Hematopoietic multipotent progenitor cell treated with erythropoietin and hydrocortisone succinate and interleukin-3 and kit ligand, for 6 days (in vitro differentiated cells): ENCODE measurements at regions not wholly inside any gene's neighbourhood (a gene's known extent, or its start where the extent isn't known, plus 50 kb on each side); places are given as distances from the start of the nearest gene placed in this dataset.
"Not testable (repeated sequence)": the region's sequence is repeated elsewhere in the genome, so short reads cannot be mapped to it uniquely, and the experiment has no call there.

Experiments
- DNase-seq: peaks from one replicate; pipeline ENCODE4 v3.0.0-alpha.2; 2015

DNA sequence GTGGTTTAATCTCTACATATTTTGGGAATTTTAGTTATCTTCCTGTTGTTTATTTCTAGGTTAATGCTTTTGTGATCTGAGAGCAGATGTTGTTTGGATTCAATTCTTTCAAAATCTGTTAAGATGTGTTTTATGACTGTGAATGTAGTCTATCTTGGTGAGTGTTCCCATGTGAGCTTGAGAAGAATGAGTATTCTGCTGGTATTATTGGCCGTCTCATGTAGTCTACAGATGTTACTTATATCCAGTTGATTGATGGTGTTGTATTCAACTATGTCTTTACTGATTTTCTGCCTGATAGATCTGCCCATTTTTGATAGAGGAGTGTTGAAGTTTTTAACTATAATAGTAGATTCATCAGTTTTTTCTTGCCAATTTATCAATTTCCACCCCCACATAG, 141.4 kb upstream of the FOXP2 start:
- DNase-seq, result no peak

DNA sequence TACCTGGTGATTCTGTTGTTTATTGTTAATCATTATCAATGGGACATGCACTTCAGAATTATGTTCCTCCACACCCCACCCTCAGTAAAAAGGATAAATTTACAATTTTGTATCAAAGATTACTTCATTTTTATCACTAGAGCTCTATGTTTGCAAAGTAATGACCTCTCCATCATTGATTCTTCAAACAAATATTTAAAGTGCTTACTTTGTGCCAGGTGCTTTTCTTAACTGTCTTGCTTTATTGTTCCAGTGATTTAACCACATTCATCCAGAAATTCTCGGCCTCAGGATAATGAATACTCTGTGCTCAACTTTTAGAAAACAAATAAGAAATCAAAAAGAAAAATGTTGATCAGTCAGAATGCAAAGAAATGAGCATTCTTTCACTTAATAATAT, 144.9 kb upstream of the FOXP2 start:
- no peak for DNase-seq

GRCh38 chr7:114267550-114267949, 147.1 kb upstream of the FOXP2 start:
- not testable (repeated sequence) for DNase-seq

GRCh38 chr7:114264023-114264422, 150.6 kb upstream of the FOXP2 start:
- DNase-seq, result no peak

- DNase-seq, result no peak
Measured at GRCh38 chr7:114263219-114263618, 151.4 kb upstream of the FOXP2 start.

- no peak for DNase-seq
Measured at GRCh38 chr7:114255404-114255841, 159.2 kb upstream of the FOXP2 start.

GRCh38 chr7:114243646-114244045, 171.0 kb upstream of the FOXP2 start:
- no peak for DNase-seq

- no peak for DNase-seq
Measured at GRCh38 chr7:114242992-114243507, 171.6 kb upstream of the FOXP2 start.

- DNase-seq, result no peak
Measured at GRCh38 chr7:114229246-114229645, 185.4 kb upstream of the FOXP2 start.

- no peak for DNase-seq
Measured at GRCh38 chr7:114225784-114226183, 188.8 kb upstream of the FOXP2 start.

GRCh38 chr7:114218283-114218682, 196.3 kb upstream of the FOXP2 start:
- no peak for DNase-seq

DNA sequence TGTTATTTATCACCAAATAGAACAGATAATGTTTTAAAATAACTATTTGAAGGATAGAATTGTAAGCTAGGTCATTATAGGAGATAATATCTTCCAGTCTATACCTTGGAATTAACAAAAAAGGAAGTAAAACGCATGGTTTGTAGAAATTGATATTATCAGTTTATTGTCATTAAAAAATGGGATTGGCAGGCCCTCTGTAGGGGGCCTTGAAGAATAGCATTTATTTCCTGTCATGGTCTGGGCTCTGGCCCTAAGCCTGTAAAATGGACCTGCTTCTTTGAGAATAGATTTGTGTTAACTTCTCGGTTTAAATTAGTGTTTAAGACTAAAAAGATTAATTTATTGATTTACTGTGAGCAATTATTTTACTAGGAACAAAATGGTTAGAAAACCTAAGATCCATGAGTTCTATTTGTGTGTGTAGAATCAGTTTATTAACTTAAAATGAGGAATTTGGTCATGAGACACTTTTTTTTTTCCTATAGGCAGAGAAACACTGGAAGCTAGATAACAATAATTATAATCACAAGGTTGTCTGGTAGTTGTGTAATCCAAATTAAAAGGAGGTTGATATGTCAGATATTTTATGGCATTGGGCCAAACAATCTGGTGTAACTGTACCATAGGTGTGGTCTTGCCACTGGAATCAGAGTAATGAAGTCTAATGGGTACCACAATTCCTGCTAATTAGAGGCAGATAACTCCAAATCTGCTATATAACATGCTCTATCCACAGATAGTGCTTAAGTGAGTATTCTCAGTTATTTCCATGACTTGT, 197.4 kb upstream of the FOXP2 start:
- DNase-seq, result peak; percentile 6

GRCh38 chr7:114214466-114214865, 200.1 kb upstream of the FOXP2 start:
- DNase-seq, result no peak

GRCh38 chr7:114212721-114213429, 201.7 kb upstream of the FOXP2 start:
- no peak for DNase-seq

- no peak for DNase-seq
Measured at GRCh38 chr7:114209968-114210367, 204.6 kb upstream of the FOXP2 start.

GRCh38 chr7:114206688-114207087, 207.9 kb upstream of the FOXP2 start:
- DNase-seq, result no peak

DNA sequence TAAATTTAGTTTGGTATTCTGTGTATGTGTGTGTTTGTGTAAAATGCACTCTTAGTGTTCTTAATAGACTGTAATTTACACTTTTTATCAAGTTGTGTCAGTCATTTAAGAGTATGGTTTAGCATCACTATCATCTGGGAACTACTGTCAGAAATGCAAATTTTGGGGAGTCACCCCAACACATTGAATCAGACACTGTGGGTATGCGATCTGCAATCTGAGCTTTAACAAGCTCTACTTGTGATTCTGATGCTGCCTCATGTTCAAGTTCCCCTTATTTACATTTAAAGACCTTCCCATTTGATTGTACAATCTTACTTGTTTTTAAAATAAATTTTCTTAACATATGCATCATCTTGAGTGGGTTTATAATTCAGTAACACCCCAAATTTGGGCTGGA, 218.1 kb upstream of the FOXP2 start:
- DNase-seq, result no peak

DNA sequence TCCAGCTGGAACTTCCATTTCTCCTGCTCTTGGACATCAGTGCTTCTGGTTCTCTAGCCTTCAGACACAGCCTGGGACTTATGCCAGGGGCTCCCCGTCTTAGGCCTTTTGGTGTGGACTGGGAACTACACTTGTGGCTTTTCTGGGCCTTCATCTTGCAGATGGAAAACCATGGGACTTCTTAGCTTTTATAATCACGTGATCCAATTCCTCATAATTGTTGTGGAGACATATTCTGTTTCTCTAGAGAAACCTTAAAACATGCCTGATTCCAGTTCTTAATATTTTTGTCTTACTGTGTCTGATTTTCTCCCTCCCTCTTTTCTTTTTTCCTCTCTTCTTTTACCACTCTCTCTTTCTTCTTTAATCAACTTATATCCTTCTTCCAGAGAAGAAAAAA, 224.2 kb upstream of the FOXP2 start:
- DNase-seq, result no peak

- DNase-seq, result no peak
Measured at GRCh38 chr7:114183311-114184088, 231.1 kb upstream of the FOXP2 start.

GRCh38 chr7:114182837-114183236, 231.8 kb upstream of the FOXP2 start:
- no peak for DNase-seq

DNA sequence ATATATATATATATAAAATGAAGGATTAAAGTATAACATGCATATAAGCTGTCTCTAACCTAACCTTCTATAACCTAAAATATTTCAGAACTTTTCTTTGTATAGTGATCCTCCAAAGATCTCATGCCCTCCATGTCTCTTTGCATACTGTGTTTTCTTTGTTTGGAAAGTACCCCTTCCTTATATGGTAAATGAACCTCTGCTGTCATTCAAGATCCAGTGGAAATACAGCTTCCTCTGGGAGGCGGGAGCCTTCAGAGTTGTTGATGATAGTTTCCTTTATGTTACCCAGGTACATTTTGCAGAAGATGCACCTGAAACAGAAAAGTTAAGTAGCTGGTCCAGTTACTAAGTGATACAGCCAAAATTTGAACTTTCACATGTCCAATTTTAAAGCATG, 233.3 kb upstream of the FOXP2 start:
- no peak for DNase-seq

GRCh38 chr7:114180556-114181266, 233.9 kb upstream of the FOXP2 start:
- DNase-seq, result no peak

DNA sequence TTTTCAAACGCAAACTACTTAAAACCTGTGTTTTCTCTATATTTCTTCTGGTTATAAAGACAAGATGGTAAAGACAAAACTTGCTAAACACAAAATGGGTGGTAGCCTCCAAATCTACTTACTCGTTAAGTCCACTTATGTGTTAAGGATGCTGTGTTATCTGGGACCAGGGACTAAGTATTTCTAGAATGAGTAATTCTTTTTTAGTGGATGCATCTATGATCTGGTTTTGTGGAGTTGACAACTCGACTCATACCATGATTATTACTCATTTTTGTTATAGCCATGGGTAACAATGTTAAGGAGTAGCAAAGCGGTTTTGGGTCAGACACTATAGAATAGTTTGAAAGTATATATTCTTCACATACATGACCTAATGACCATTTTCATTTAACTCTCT, 239.5 kb upstream of the FOXP2 start:
- DNase-seq, result no peak
